Gastrocnemius medialis (tissue), 4 donors: ENCODE measurements at regions not wholly inside any gene's neighbourhood (a gene's known extent, or its start where the extent isn't known, plus 50 kb on each side); places are given as distances from the start of the nearest gene placed in this dataset.

ENCODE experiments used
- ATAC-seq, 2 donors: fragments of 150-250 bp; one replicate each; pipeline ENCODE4 v1.9.1; 2016
- DNase-seq, 2 donors: peaks; one replicate each; pipeline ENCODE4 v3.0.0-alpha.2; 2019
- H3K27ac ChIP-seq, 4 donors: fragments of 200-600 bp; sonication (generic); 1 replicate in 1 of 4; 2 replicates in 3 of 4; pipeline ENCODE4 v1.5.1; 2016 to 2018; ENCODE audit warnings: mild to moderate bottlenecking in 2 of 4, moderate library complexity in 1 of 4
- H3K27me3 ChIP-seq, 3 donors: fragments of 200-600 bp; sonication (generic) in 2 of 3; 1 replicate in 1 of 3; 2 replicates in 2 of 3; pipeline versions ENCODE4 v1.5.1 to v1.6.0; 2016 to 2019; ENCODE audit warnings: mild to moderate bottlenecking in 1 of 3, moderate library complexity in 1 of 3
- H3K36me3 ChIP-seq, 2 donors: fragments of 200-600 bp; sonication (generic) in 1 of 2; one replicate each; pipeline ENCODE4 v1.5.1; 2017 to 2018
- H3K4me1 ChIP-seq, 2 donors: fragments of 200-600 bp; sonication (generic) in 1 of 2; one replicate each; pipeline ENCODE4 v1.5.1; 2016 to 2017; ENCODE audit warnings: mild to moderate bottlenecking in 2 of 2
- H3K4me3 ChIP-seq, 4 donors: fragments of 200-600 bp; sonication (generic) in 3 of 4; 1 replicate in 1 of 4; 2 replicates in 3 of 4; pipeline ENCODE4 v1.5.1; 2016 to 2019; ENCODE audit warnings: mild to moderate bottlenecking in 2 of 4
- H3K9me3 ChIP-seq, 3 donors: fragments of 200-600 bp; sonication (generic) in 2 of 3; 1 replicate in 1 of 3; 2 replicates in 2 of 3; pipeline ENCODE4 v1.5.1; 2016 to 2019
- POLR2A ChIP-seq, 2 donors: fragments of 450-650 bp; IDR thresholded peaks; one replicate each; pipeline ENCODE4 v1.6.1; 2017; ENCODE audit warnings: antibody characterized with exemption in 2 of 2, mild to moderate bottlenecking in 2 of 2, moderate library complexity in 2 of 2
- in situ Hi-C, 4 donors: fragments of 200-750 bp; cut with MboI; loops; one replicate each; pipeline versions ENCODE4 v1.15.0 to v1.8.0; 2017; ENCODE audit warnings: low sequenced_read_pairs in 4 of 4
- intact Hi-C: fragments of 100-400 bp; cut with DNase I; formaldehyde crosslinking; loops from one replicate; pipeline ENCODE4 v1.15.1; 2023; ENCODE audit warnings: low total_unique reads
- TF ChIP-seq, protein P1 (sequence below), 5 experiments: fragments of 450-650 bp in 3 of 5; fragments of 200-600 bp in 2 of 5; sonication (generic) in 2 of 5; IDR thresholded peaks in 4 of 5; conservative IDR thresholded peaks in 1 of 5; 1 replicate in 4 of 5; 2 replicates in 1 of 5; pipeline ENCODE4 v1.5.1; 2016 to 2019; ENCODE audit warnings: antibody characterized with exemption in 5 of 5, mild to moderate bottlenecking in 3 of 5, moderate library complexity in 3 of 5

- in situ Hi-C loops, result loop anchor here in 1 of 4 donors (10.0 kb wide), 1 partner anchor 56 kb away; no protein-coding TSS in a partner anchor
Measured at GRCh38 chr4:38328989-38329729, 334.8 kb upstream of the KLF3 start.

DNA sequence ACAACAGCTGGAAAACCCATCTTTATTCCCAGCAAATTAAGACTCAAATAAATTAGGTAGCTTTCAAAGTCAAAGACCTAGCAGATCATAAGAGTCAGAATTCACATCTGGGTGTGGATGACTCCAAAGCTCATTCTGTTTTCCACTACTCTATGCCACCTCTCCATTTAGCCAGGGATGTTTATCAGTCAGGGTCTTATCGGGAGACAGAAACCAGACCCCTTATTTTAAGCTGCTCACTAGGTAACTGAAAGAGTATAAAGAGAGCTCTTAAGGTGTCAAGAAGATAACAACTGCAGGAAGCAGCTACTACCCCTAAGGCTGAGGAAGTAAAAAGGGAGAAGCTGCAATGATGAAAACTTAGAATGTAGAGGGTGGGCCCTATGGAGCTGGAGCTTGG lies 333.7 kb upstream of the KLF3 start:
- Histone ChIP-seq H3K4me3 (no peak overlapping the region), H3K9me3 (no peaks in the 10 kb centered on the region), H3K4me1 (no peaks in the 10 kb centered on the region), H3K36me3 (no peaks in the 10 kb centered on the region), H3K27me3 (no peaks in the 10 kb centered on the region), H3K27ac (no peak overlapping the region)
- DNase-seq (no peak), ATAC-seq (no peak)
- no peak for TF ChIP-seq POLR2A (IDR thresholded peaks at IDR 0.05)
- TF ChIP-seq, protein P1, sequence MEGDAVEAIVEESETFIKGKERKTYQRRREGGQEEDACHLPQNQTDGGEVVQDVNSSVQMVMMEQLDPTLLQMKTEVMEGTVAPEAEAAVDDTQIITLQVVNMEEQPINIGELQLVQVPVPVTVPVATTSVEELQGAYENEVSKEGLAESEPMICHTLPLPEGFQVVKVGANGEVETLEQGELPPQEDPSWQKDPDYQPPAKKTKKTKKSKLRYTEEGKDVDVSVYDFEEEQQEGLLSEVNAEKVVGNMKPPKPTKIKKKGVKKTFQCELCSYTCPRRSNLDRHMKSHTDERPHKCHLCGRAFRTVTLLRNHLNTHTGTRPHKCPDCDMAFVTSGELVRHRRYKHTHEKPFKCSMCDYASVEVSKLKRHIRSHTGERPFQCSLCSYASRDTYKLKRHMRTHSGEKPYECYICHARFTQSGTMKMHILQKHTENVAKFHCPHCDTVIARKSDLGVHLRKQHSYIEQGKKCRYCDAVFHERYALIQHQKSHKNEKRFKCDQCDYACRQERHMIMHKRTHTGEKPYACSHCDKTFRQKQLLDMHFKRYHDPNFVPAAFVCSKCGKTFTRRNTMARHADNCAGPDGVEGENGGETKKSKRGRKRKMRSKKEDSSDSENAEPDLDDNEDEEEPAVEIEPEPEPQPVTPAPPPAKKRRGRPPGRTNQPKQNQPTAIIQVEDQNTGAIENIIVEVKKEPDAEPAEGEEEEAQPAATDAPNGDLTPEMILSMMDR (IDR thresholded peaks at IDR 0.05 in 4 of 5, conservative IDR thresholded peaks at IDR 0.05 in 1 of 5), result no peak
- in situ Hi-C loops (no loop called here), intact Hi-C loops (no loop called here)

More at GRCh38 chr4:38328989-38329729, 334.8 kb upstream of the KLF3 start:
- Histone ChIP-seq H3K27ac (no peak overlapping the region), H3K4me3 (no peak overlapping the region), H3K4me1 (no peaks in the 10 kb centered on the region), H3K9me3 (no peaks in the 10 kb centered on the region), H3K36me3 (no peaks in the 10 kb centered on the region), H3K27me3 (no peaks in the 10 kb centered on the region)
- DNase-seq (no peak), ATAC-seq (no peak)
- intact Hi-C loops, result no loop called here
- no peak for TF ChIP-seq POLR2A (IDR thresholded peaks at IDR 0.05)
- TF ChIP-seq, protein P1 (IDR thresholded peaks at IDR 0.05 in 4 of 5, conservative IDR thresholded peaks at IDR 0.05 in 1 of 5), result no peak

DNA sequence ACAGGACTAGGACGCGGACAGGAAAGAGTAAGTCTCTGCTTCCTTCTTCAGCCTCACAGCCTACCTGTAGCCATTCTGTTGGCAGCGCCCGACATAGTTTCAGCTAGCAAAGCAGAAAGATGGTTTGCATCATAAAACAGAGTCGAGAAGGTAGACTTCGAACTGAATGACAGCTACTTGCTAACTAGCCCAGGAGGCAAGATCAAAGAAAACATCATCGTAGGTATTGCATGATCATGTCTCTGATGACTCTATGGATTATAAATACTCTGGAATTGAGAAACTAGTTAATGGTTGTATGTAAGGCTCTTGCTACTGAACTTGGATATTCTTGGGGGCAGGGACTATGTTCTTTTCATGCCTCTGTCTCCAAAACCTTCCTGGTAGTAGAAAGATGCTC lies 333.1 kb upstream of the KLF3 start:
- Histone ChIP-seq H3K4me1 (no peaks in the 10 kb centered on the region), H3K27me3 (no peaks in the 10 kb centered on the region), H3K27ac (no peak overlapping the region), H3K9me3 (no peaks in the 10 kb centered on the region), H3K4me3 (no peak overlapping the region), H3K36me3 (no peaks in the 10 kb centered on the region)
- in situ Hi-C loops, result no loop called here
- intact Hi-C loops, result no loop called here
- DNase-seq, result no peak
- ATAC-seq, result no peak
- TF ChIP-seq POLR2A (IDR thresholded peaks at IDR 0.05), result no peak
- TF ChIP-seq, protein P1 (IDR thresholded peaks at IDR 0.05 in 4 of 5, conservative IDR thresholded peaks at IDR 0.05 in 1 of 5), result no peak

DNA sequence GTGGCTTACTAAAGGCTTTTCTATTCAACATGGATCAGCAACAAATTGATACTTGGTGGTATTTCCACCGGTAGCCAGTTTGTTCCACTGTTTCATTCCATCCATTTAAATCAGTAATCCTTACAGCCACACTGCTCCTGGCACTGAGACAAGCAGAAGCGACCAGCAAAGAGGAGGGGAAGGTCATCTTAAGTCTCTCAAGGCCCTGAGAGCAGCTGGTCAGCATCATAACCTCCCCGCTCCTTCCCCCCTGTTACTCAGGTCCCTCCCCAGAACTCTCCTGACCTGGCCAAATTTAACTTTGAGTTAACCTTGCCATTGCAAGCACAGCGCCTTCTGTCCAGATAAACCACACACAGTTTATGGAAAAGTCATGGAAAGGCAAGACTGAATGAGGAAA lies 331.3 kb upstream of the KLF3 start:
- in situ Hi-C loops, result no loop called here

More for the DNA sequence above, 331.3 kb upstream of the KLF3 start:
- no peaks in the 10 kb centered on the region for H3K36me3 ChIP-seq
- no peaks in the 10 kb centered on the region for H3K4me1 ChIP-seq
- H3K27ac ChIP-seq, result no peak overlapping the region
- no peak overlapping the region for H3K4me3 ChIP-seq
- intact Hi-C loops, result no loop called here
- no peaks in the 10 kb centered on the region for H3K27me3 ChIP-seq
- TF ChIP-seq POLR2A (IDR thresholded peaks at IDR 0.05), result no peak
- TF ChIP-seq, protein P1 (IDR thresholded peaks at IDR 0.05 in 4 of 5, conservative IDR thresholded peaks at IDR 0.05 in 1 of 5), result no peak
- ATAC-seq, result no peak
- no peak for DNase-seq
- H3K9me3 ChIP-seq, result no peaks in the 10 kb centered on the region
